ENCODE measurements at regions not wholly inside any gene's neighbourhood (a gene's known extent, or its start where the extent isn't known, plus 50 kb on each side); places are given as distances from the start of the nearest gene placed in this dataset.

- H3K27me3 ChIP-seq (ENCODE audit: control insufficient read depth in 1 of 2, insufficient read depth in 2 of 2, low read length in 2 of 2): no peaks in the 10 kb centered on the region
- WGBS (ENCODE audit: low lambda C conversion rate): 0% methylated on average over 2 of the region's 3 CpGs
- H3K27ac ChIP-seq (ENCODE audit: extremely low read length, insufficient read depth, low read length): no peak overlapping the region
- no peak overlapping the region for H3K4me3 ChIP-seq (replicated peaks in 1 of 3; ENCODE audit: insufficient read depth in 1 of 3, low read depth in 2 of 3, low read length in 3 of 3)
- no peak for ATAC-seq
- no peak for FAIRE-seq
- no peak overlapping the region for H2AFZ ChIP-seq (ENCODE audit: low read length)
- in situ Hi-C loops (cut with HindIII; ENCODE audit: extremely low pct_ligation_motif_present, low pct_unique_long_range_greater_than_20kb) (no loop called here), intact Hi-C loops (cut with micrococcal nuclease; ENCODE audit: unreplicated experiment) (no loop called here)
- no peaks in the 10 kb centered on the region for H4K20me1 ChIP-seq (ENCODE audit: insufficient read depth, low read length)
- H3K9me3 ChIP-seq (ENCODE audit: low read length): no peaks in the 10 kb centered on the region
- no TSS peak for BruUV-seq (replicated peaks)
- no peaks in the 10 kb centered on the region for H3K36me3 ChIP-seq (replicated peaks in 1 of 2; ENCODE audit: control insufficient read depth in 1 of 2, insufficient read depth in 2 of 2, low read length in 2 of 2)
- ChIA-PET CTCF (ENCODE audit: low intra/inter-chr PET ratio, low total read pairs) (no interaction called here), POLR2A (no interaction called here)
- H3K4me2 ChIP-seq (ENCODE audit: low read depth, low read length): no peak overlapping the region
- no peaks in the 10 kb centered on the region for H3K79me2 ChIP-seq (ENCODE audit: insufficient read depth, low read length)
- H3K9ac ChIP-seq (ENCODE audit: insufficient read depth, low read depth, low read length): no peak overlapping the region
- H3K4me1 ChIP-seq (ENCODE audit: insufficient read depth, low read length): no peaks in the 10 kb centered on the region
- TF ChIP-seq ZNF784 (CRISPR knock-in tag; IDR thresholded peaks at IDR 0.05; ENCODE audit: borderline replicate concordance) (no peak), ZFP82 (CRISPR knock-in tag; IDR thresholded peaks at IDR 0.05; ENCODE audit: borderline replicate concordance) (no peak), JUN (CRISPR knock-in tag; IDR thresholded peaks at IDR 0.05) (no peak), HINFP (CRISPR knock-in tag; IDR thresholded peaks at IDR 0.05; ENCODE audit: low read depth) (no peak), ZNF101 (CRISPR knock-in tag; IDR thresholded peaks at IDR 0.05; ENCODE audit: borderline replicate concordance, low read depth) (no peak), HES4 (CRISPR knock-in tag; IDR thresholded peaks at IDR 0.05; ENCODE audit: borderline replicate concordance) (no peak), ZNF124 (CRISPR knock-in tag; IDR thresholded peaks at IDR 0.05) (no peak), ETV5 (CRISPR knock-in tag; IDR thresholded peaks at IDR 0.05; ENCODE audit: borderline replicate concordance) (no peak), ZNF383 (CRISPR knock-in tag; IDR thresholded peaks at IDR 0.05; ENCODE audit: borderline replicate concordance) (no peak), ZNF569 (CRISPR knock-in tag; IDR thresholded peaks at IDR 0.05; ENCODE audit: borderline replicate concordance) (no peak), SMAD1 (CRISPR knock-in tag; IDR thresholded peaks at IDR 0.05; ENCODE audit: borderline replicate concordance, low read depth) (no peak), HOMEZ (CRISPR knock-in tag; IDR thresholded peaks at IDR 0.05; ENCODE audit: low read depth) (no peak), ZSCAN12 (CRISPR knock-in tag; IDR thresholded peaks at IDR 0.05) (no peak), NRL (CRISPR knock-in tag; IDR thresholded peaks at IDR 0.05; ENCODE audit: borderline replicate concordance) (no peak), ZNF639 (CRISPR knock-in tag; conservative IDR thresholded peaks at IDR 0.05) (no peak), ZNF563 (CRISPR knock-in tag; IDR thresholded peaks at IDR 0.05) (no peak), KDM2A (CRISPR knock-in tag; IDR thresholded peaks at IDR 0.05; ENCODE audit: borderline replicate concordance, low read depth) (no peak)
- DNase-seq (ENCODE audit: low spot score): no peak
Measured at GRCh38 chr3:162538906-162539305, 1042.3 kb downstream of the OTOL1 start.

Measured in HepG2 (cell line).